Esophagus (tissue), 2 donors: ENCODE measurements at regions not wholly inside any gene's neighbourhood (a gene's known extent, or its start where the extent isn't known, plus 50 kb on each side); places are given as distances from the start of the nearest gene placed in this dataset.
"Not testable (repeated sequence)": the region's sequence is repeated elsewhere in the genome, so short reads cannot be mapped to it uniquely, and the experiment has no call there.

Experiments
- H3K27ac ChIP-seq, 2 donors: one replicate each; pipeline ENCODE4 v1.5.1; 2013; ENCODE audit warnings: low read depth in 2 of 2, mild to moderate bottlenecking in 2 of 2, inconsistent platforms in 1 of 2, low read length in 1 of 2, moderate library complexity in 1 of 2
- H3K27me3 ChIP-seq, 2 donors: one replicate each; pipeline ENCODE4 v1.6.1; 2013; ENCODE audit warnings: low read length in 2 of 2, control low read depth in 1 of 2, mild to moderate bottlenecking in 1 of 2; ENCODE audit not compliant: insufficient read depth in 2 of 2, control insufficient read depth in 1 of 2
- H3K36me3 ChIP-seq, 2 donors: one replicate each; pipeline ENCODE4 v1.6.1; 2013; ENCODE audit warnings: low read length in 1 of 2; ENCODE audit not compliant: control insufficient read depth in 2 of 2, insufficient read depth in 2 of 2
- H3K4me1 ChIP-seq, 2 donors: one replicate each; pipeline ENCODE4 v1.6.1; 2013; ENCODE audit warnings: low read length in 1 of 2; ENCODE audit not compliant: control insufficient read depth in 2 of 2, insufficient read depth in 2 of 2
- H3K4me3 ChIP-seq, 2 donors: one replicate each; pipeline ENCODE4 v1.5.1; 2013; ENCODE audit warnings: low read length in 2 of 2, mild to moderate bottlenecking in 2 of 2, low read depth in 1 of 2, moderate library complexity in 1 of 2
- H3K9me3 ChIP-seq, 2 donors: one replicate each; pipeline ENCODE4 v1.6.1; 2013; ENCODE audit warnings: mild to moderate bottlenecking in 2 of 2, low read depth in 1 of 2, low read length in 1 of 2, moderate library complexity in 1 of 2; ENCODE audit not compliant: control insufficient read depth in 2 of 2, insufficient read depth in 1 of 2
- WGBS, 2 donors: extraction: QIAGEN DNeasy Blood & Tissue Kit; methylation state at CpG; one replicate each; pipeline ENCODE4 v1.1.7; 2013; 5-methylcytosine and 5-hydroxymethylcytosine counted together
- donor health status: healthy with polysubstance abuse.
- donor health status: Bipolar disorder and iron deficiency.

GRCh38 chr9:73911804-73912203 is 585.3 kb upstream of the RORB start:
- H3K27me3 ChIP-seq: no peaks in the 10 kb centered on the region
- H3K4me1 ChIP-seq: no peaks in the 10 kb centered on the region
- H3K4me3 ChIP-seq: no peak overlapping the region
- no peaks in the 10 kb centered on the region for H3K36me3 ChIP-seq
- H3K9me3 ChIP-seq: no peaks in the 10 kb centered on the region
- 63 to 74% methylated on average over 3 of the region's 3 CpGs for WGBS, 2 donors
- no peak overlapping the region for H3K27ac ChIP-seq

- whole genome bisulfite sequencing, 2 donors: 59 to 63% methylated on average over 6 of the region's 6 CpGs
- Histone ChIP-seq H3K4me1 (no peaks in the 10 kb centered on the region), H3K27ac (no peak overlapping the region), H3K4me3 (no peak overlapping the region), H3K9me3 (no peaks in the 10 kb centered on the region), H3K36me3 (no peaks in the 10 kb centered on the region), H3K27me3 (no peaks in the 10 kb centered on the region)
These were observed 581.0 kb upstream of the RORB start for GRCh38 chr9:73916016-73916673.

GRCh38 chr9:73919712-73920111 is 577.4 kb upstream of the RORB start:
- Histone ChIP-seq H3K27ac (no peak overlapping the region), H3K27me3 (no peaks in the 10 kb centered on the region), H3K9me3 (no peaks in the 10 kb centered on the region), H3K36me3 (no peaks in the 10 kb centered on the region), H3K4me1 (no peaks in the 10 kb centered on the region), H3K4me3 (no peak overlapping the region)
- 84 to 88% methylated on average over 3 of the region's 3 CpGs for WGBS, 2 donors

GRCh38 chr9:73923796-73924195 is 573.3 kb upstream of the RORB start:
- Histone ChIP-seq H3K36me3 (no peaks in the 10 kb centered on the region), H3K27me3 (no peaks in the 10 kb centered on the region), H3K9me3 (no peaks in the 10 kb centered on the region), H3K4me1 (no peaks in the 10 kb centered on the region), H3K27ac (no peak overlapping the region), H3K4me3 (no peak overlapping the region)
- 67 to 79% methylated on average over 4 of the region's 4 CpGs for WGBS, 2 donors

- H3K27ac ChIP-seq: no peak overlapping the region
- no peaks in the 10 kb centered on the region for H3K36me3 ChIP-seq
- no peaks in the 10 kb centered on the region for H3K4me1 ChIP-seq
- no peaks in the 10 kb centered on the region for H3K9me3 ChIP-seq
- H3K4me3 ChIP-seq: no peak overlapping the region
- 41 to 49% methylated on average over 4 of the region's 4 CpGs for WGBS, 2 donors
- no peaks in the 10 kb centered on the region for H3K27me3 ChIP-seq
These were observed 546.0 kb upstream of the RORB start for GRCh38 chr9:73951147-73951546.

GRCh38 chr9:73962792-73963191 is 534.3 kb upstream of the RORB start:
- Histone ChIP-seq H3K27ac (no peak overlapping the region), H3K9me3 (no peaks in the 10 kb centered on the region), H3K4me3 (no peak overlapping the region), H3K27me3 (no peaks in the 10 kb centered on the region), H3K36me3 (no peaks in the 10 kb centered on the region), H3K4me1 (no peaks in the 10 kb centered on the region)
- 51 to 58% methylated on average over 4 of the region's 4 CpGs for WGBS, 2 donors

- Histone ChIP-seq H3K27ac (no peak overlapping the region), H3K27me3 (no peaks in the 10 kb centered on the region), H3K36me3 (no peaks in the 10 kb centered on the region), H3K9me3 (peaks cover 0 to 3% of the 10 kb centered on the region in 2 donors), H3K4me1 (no peaks in the 10 kb centered on the region), H3K4me3 (no peak overlapping the region)
- 91 to 96% methylated on average over 1 of the region's 1 CpG for WGBS, 2 donors
These were observed 527.2 kb upstream of the RORB start for GRCh38 chr9:73969936-73970335.

- H3K36me3 ChIP-seq, H3K9me3 ChIP-seq, H3K27me3 ChIP-seq, H3K4me1 ChIP-seq, H3K4me3 ChIP-seq, H3K27ac ChIP-seq: not testable (repeated sequence)
- 81 to 82% methylated on average over 3 of the region's 3 CpGs for WGBS, 2 donors
These were observed 520.7 kb upstream of the RORB start for GRCh38 chr9:73976424-73976823.

- no peaks in the 10 kb centered on the region for H3K9me3 ChIP-seq
- no peak overlapping the region for H3K4me3 ChIP-seq
- H3K4me1 ChIP-seq: no peaks in the 10 kb centered on the region
- H3K27me3 ChIP-seq: no peaks in the 10 kb centered on the region
- no peak overlapping the region for H3K27ac ChIP-seq
- WGBS, 2 donors: 60 to 62% methylated on average over 3 of the region's 3 CpGs
- no peaks in the 10 kb centered on the region for H3K36me3 ChIP-seq
These were observed 517.3 kb upstream of the RORB start for GRCh38 chr9:73979894-73980264.

- no peaks in the 10 kb centered on the region for H3K36me3 ChIP-seq
- H3K27ac ChIP-seq: no peak overlapping the region
- no peaks in the 10 kb centered on the region for H3K27me3 ChIP-seq
- H3K4me1 ChIP-seq: no peaks in the 10 kb centered on the region
- no peak overlapping the region for H3K4me3 ChIP-seq
- H3K9me3 ChIP-seq: no peaks in the 10 kb centered on the region
These were observed 516.4 kb upstream of the RORB start for GRCh38 chr9:73980754-73981153.
